Amniotic stem cell (primary cell): ENCODE measurements at regions not wholly inside any gene's neighbourhood (a gene's known extent, or its start where the extent isn't known, plus 50 kb on each side); places are given as distances from the start of the nearest gene placed in this dataset.

Experiments
- DNase-seq: peaks from one replicate; lab custom pipeline; 2025; lab: John Stamatoyannopoulos, UW

- no peak for DNase-seq
Measured at GRCh38 chr4:175871774-175872405, 59.8 kb upstream of the GPM6A start.

DNA sequence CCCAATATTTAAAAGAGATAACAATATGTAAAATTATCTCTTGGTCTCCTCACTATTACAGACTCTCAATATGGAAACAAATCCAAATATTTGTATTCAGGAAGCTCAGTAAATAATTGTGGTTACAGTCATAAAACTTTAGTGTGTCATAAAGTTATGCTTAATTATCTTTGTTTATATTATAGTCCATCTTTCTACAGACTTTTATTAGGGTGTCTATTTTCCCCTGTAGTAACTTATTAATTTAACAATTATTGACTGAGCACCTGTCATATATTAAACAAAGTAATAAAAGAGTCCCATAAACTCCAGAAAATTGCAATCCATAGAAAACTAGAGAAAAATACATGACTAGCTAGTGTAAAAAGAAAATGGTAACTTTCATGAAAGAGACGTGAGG, 61.6 kb upstream of the GPM6A start:
- no peak for DNase-seq

DNA sequence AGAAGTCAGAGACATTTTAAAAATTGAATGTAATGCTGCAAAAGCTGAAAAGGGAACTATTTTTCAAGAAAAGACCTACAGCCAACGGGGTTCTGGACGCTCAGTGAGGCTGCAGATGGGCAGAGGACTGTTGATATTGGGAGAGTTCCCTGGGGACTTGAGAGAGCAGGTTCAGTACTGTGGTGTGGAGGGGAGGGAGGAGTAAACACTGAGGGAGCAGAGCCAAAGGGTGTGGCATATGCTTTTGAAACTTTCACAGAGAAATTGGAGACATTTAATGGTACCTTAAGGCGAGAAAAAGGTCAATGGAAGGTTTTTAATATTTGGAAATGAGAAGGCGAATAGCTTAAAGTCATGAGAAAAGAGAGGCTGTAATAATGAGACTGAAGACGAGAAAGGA, 62.2 kb upstream of the GPM6A start:
- no peak for DNase-seq

DNA sequence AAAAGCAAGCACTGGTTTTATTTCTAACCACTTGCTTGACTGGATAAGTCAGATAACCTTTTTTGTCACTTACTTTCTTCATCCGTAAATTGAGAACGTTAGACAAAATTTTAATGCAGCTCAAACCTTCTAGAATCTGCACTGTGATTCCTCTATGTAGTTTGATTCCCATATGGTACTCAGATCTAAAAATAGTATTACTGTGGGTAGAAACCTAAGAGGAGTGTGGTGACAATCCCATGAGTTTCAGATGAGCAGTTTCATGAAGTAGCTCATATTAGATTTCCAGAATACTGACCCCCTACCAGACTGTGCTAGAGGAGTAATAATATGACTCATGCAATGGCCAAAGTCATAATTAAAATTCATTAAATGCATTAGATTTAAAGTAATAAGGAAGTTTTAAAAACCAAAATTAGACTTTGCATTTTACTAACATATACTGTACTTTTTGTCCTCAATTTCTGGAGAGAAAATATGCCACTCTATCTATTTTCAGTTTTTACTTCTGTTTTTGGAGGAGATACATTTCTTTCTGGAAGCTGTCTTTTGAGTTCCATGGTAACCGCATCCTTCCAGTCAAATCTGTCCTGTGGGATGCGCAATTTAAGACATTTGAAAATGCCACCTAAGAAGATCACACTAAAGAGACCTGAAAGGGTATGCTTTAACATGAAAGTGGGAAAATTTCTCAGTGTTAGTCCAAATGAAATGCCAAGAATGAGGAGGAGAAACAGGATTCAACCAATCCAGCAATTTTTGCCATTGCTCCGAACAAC, 64.1 kb upstream of the GPM6A start:
- DNase-seq = no peak

GRCh38 chr4:175882891-175883290, 70.8 kb upstream of the GPM6A start:
- no peak for DNase-seq

DNA sequence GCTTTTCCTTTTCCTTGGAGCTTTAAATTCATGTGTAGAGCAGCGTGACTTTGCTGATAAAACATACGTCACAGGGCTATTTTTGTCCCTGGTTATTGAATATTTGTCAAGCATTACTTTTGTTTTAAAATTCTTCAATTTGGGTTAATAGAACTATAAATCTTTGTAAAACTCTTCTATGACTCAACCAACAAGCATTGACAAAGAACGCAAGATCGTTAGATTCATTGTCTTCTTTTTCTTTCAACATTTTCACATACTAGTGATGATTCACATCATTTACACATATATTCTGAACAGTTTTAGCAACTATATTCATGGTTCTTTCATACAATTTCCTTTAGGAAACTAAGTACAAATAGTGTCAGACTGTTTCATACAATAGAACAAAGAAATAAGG, 72.0 kb upstream of the GPM6A start:
- DNase-seq = no peak

- no peak for DNase-seq
Measured at GRCh38 chr4:175891231-175891630, 79.2 kb upstream of the GPM6A start.

DNA sequence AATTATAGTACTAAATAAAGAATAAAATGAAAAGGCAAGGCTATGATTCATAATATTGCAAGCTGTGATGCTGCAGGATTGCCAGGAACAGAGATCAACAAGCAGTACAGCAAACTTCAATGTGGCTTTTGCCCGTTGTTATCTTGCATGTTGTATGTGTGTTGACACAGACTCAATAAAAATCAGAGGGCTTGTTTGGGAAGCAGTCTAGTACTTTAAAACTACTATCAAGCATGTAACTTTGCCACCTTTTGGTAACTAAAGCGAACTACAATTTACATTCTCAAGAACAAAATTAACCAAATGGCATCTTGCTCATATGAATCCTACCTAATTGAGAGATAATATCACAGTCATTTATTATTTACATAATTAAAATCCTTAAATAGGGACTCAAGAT, 79.8 kb upstream of the GPM6A start:
- no peak for DNase-seq

- no peak for DNase-seq
Measured at GRCh38 chr4:175905925-175906324, 93.9 kb upstream of the GPM6A start.

DNA sequence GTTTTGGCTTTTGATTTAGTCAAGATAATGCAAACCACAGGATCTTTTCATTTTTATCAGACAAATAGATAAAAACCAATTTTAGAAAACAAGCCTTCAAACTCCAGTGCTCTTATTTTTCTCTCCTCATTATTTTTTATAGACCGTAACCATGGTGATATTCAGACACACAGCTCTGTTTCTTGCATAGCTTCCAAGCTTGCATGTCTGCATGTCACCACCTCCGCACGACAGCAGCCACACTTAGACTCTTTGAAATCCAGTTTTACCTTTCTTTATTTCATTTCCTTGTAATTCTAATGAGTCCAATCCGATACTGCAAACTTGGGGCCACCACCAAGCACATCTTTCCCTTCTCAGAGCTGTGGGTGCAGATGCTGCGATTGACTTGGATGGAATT, 94.3 kb upstream of the GPM6A start:
- no peak for DNase-seq

GRCh38 chr4:175910700-175911099, 98.6 kb upstream of the GPM6A start:
- DNase-seq = no peak

DNA sequence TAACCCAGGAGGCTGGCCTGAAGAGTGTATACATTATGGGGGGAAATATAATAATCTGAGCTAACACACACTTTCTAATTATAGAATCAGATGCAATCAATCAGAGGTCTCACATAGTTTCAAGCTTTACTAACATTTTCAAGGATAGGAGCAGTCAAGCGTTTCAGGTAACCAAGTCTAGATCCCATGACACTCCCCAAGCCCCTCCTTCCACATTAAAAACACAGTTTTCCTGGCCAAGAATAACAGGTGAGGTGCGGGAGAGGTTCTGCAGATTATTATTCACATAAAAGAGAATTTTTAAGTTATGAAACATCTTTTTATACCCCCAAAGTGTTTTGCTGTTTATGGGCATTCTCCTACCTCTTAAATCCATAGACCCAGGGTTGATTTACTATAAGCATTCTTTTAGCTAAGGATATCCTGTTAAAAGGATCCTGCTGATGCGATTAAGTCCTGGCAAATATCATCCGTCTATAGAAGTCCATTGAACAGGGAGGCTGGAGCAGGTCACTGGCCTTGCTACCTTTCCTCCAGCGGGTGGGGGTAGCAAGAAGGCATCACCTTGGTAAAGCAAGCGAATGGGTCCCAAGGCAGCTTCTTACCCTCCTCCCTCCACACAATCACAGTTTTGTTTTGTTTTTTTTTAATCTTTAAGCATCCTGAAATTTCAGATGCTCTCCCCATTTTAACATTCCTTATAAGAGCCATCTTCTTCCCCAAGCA, 104.7 kb upstream of the GPM6A start:
- DNase-seq = no peak

GRCh38 chr4:175927121-175927520, 115.1 kb upstream of the GPM6A start:
- no peak for DNase-seq

DNA sequence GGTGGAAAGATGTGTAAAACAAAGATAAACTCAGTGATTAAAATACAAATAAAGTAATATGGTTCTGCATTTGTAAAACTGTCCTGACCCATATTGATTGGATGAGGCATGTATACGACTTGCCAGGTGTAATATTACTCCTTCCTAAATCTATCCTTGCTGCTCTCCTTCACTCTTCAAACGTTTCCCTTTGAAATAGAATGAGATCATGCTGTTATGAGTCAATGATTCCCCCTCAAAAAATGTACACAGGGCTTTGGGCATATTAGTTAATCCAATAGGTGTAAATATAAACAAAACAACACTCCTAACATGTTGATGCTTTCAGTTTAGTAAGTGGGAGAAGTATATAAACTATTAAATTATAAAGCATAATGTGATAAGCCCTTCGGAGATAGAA, 117.4 kb upstream of the GPM6A start:
- DNase-seq = no peak

- DNase-seq = no peak
Measured at GRCh38 chr4:175929932-175930331, 117.9 kb upstream of the GPM6A start.

DNA sequence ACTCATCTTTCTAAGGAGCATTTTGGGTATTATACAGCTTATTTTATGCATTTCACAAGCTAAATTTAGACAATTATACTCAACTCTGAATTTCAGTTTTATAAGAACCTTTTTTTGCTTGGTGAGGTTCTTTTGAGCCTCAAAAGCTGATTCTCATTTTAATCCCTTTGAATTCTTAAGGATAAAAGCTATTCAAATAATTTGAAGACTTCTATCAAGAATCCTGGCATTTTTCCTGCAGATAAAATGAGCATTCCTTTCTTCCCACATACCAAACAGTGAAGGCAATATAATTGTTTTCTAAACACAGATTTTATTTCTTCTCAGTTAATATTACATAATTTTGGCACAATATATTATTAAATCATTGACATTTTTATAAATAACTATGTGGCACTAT, 118.4 kb upstream of the GPM6A start:
- DNase-seq = no peak

GRCh38 chr4:175932116-175932515, 120.1 kb upstream of the GPM6A start:
- no peak for DNase-seq

GRCh38 chr4:175934506-175934905, 122.4 kb upstream of the GPM6A start:
- DNase-seq = no peak

- no peak for DNase-seq
Measured at GRCh38 chr4:175935016-175935661, 123.1 kb upstream of the GPM6A start.

DNA sequence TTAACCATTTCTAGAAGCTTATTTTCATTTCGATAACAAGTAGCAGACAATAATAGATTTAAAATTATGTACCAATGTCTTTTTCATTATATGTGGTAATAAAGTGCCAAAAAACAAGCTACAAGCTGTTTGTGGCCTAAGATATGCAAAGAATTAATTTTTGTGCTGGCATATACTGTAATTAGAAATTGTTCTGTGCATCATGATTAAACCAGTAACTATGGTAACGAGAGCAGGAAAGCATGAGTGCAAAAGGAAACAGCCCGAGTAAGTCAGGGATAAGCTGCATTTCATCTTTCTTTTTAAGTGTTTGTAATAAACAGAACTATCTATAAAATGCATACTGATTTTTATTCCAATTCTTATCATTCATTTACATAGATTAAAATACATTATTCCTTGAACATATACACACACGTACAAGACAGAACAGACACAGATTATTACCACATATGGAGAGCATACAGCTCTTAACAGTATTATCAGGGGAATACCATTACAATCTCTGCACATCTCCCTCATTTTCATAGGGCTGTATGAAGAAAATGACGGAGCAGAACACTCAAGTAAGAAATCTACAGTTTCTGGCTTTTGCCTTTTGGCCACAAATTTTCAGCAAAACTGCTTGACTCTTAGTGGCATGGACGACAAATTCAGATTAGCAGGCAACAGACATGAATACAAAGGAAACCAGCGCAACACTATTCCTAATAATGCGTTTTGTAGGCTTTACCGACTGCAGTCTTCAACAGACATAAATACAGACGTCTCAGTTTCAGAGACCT, 121.3 kb upstream of the WDR17 start:
- DNase-seq = no peak

DNA sequence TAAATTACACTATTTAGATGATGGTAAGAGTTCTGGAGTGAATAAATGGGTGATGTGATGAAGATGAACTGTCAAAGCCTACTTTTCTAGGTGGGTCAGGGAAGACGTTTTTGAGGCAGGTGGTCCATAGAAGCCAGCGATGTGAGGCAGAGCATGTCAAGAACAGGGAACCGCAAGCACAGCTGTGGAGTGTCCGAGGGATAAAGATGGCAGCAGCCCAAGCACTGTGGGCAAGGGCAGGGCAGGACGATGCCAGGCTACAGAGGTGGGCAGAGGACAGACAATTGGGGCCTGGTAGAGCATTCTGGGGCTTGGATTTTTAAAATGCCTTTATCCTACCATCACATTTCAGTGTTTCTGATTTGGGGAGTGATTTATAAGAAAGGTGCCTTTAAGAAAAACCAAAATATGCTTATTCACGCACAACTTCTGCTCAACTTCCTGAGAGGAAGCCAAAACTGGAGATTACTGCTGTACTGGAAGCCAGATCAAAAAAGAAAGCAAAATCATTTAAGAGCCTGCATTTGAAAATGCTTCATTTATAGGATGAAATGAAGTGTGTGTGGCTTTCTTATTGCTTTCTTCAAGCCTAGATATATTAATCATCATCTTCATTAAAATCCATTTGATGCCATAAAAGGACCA, 119.0 kb upstream of the WDR17 start:
- DNase-seq = no peak
